ENCODE measurements at regions not wholly inside any gene's neighbourhood (a gene's known extent, or its start where the extent isn't known, plus 50 kb on each side); places are given as distances from the start of the nearest gene placed in this dataset.
"Not testable (repeated sequence)": the region's sequence is repeated elsewhere in the genome, so short reads cannot be mapped to it uniquely, and the experiment has no call there.

DNA sequence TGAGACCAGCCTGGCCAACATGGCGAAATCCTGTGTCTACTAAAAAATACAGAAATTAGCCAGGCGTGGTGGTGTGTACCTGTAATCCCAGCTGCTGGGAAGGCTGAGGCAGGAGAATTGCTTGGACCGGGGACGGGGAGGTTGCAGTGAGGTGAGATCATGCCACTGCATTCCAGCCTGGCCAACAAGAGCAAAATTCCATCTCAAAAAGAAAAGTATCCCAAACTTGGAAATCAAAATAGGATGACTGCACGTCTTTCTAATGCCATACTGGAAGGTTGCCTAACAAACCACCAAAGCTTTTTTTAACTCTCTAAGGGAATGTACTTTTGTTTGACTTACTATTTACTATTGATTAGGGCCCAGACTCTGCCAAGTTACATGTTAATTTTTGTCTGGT lies 79.6 kb upstream of the PRSS12 start:
- TF ChIP-seq RAD21 (conservative IDR thresholded peaks at IDR 0.05); EP300 (conservative IDR thresholded peaks at IDR 0.05; ENCODE audit: poor library complexity, severe bottlenecking); REST (IDR thresholded peaks at IDR 0.05; ENCODE audit: borderline replicate concordance); POLR2AphosphoS5 (IDR thresholded peaks at IDR 0.05); MXI1 (conservative IDR thresholded peaks at IDR 0.05; ENCODE audit: poor library complexity, severe bottlenecking): not testable (repeated sequence)
- TF ChIP-seq, protein P1, sequence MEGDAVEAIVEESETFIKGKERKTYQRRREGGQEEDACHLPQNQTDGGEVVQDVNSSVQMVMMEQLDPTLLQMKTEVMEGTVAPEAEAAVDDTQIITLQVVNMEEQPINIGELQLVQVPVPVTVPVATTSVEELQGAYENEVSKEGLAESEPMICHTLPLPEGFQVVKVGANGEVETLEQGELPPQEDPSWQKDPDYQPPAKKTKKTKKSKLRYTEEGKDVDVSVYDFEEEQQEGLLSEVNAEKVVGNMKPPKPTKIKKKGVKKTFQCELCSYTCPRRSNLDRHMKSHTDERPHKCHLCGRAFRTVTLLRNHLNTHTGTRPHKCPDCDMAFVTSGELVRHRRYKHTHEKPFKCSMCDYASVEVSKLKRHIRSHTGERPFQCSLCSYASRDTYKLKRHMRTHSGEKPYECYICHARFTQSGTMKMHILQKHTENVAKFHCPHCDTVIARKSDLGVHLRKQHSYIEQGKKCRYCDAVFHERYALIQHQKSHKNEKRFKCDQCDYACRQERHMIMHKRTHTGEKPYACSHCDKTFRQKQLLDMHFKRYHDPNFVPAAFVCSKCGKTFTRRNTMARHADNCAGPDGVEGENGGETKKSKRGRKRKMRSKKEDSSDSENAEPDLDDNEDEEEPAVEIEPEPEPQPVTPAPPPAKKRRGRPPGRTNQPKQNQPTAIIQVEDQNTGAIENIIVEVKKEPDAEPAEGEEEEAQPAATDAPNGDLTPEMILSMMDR (IDR thresholded peaks at IDR 0.05; ENCODE audit: poor library complexity, severe bottlenecking), result not testable (repeated sequence)

Data from neural cell (in vitro differentiated cells).